Ishikawa (cell line): ENCODE measurements at regions not wholly inside any gene's neighbourhood (a gene's known extent, or its start where the extent isn't known, plus 50 kb on each side); places are given as distances from the start of the nearest gene placed in this dataset.

Experiments
- CEBPB ChIP-seq: IDR thresholded peaks from 2 replicates; pipeline ENCODE4 v1.6.1; 2012
- CREB1 ChIP-seq: IDR thresholded peaks from 2 replicates; pipeline ENCODE4 v1.6.1; 2012; ENCODE audit warnings: low read depth
- EGR1 ChIP-seq: IDR thresholded peaks from 2 replicates; pipeline ENCODE4 v1.6.1; 2012
- EP300 ChIP-seq: IDR thresholded peaks from 2 replicates; pipeline ENCODE4 v1.6.1; 2012; ENCODE audit warnings: borderline replicate concordance
- FOXM1 ChIP-seq: IDR thresholded peaks from 2 replicates; pipeline ENCODE4 v1.6.1; 2012; ENCODE audit warnings: low read depth, borderline replicate concordance
- NFIC ChIP-seq: IDR thresholded peaks from 2 replicates; pipeline ENCODE4 v1.6.1; 2012
- RAD21 ChIP-seq: IDR thresholded peaks from 2 replicates; pipeline ENCODE4 v1.6.1; 2012; ENCODE audit warnings: low read depth
- TAF1 ChIP-seq: IDR thresholded peaks from 2 replicates; pipeline ENCODE4 v1.6.1; 2012; ENCODE audit warnings: low read depth, mild to moderate bottlenecking
- TCF12 ChIP-seq: IDR thresholded peaks from 2 replicates; pipeline ENCODE4 v1.6.1; 2012; ENCODE audit warnings: low read depth
- TEAD4 ChIP-seq: IDR thresholded peaks from 2 replicates; pipeline ENCODE4 v1.6.1; 2012
- YY1 ChIP-seq: IDR thresholded peaks from 2 replicates; pipeline ENCODE4 v1.6.1; 2012; ENCODE audit warnings: low read depth
- ZBTB7A ChIP-seq: IDR thresholded peaks from 2 replicates; pipeline ENCODE4 v1.6.1; 2012; ENCODE audit warnings: low read depth
- TF ChIP-seq, protein P1 (sequence below): IDR thresholded peaks from 2 replicates; pipeline ENCODE4 v1.6.1; 2012
- TF ChIP-seq, protein P2 (sequence below): IDR thresholded peaks from 2 replicates; pipeline ENCODE4 v1.6.1; 2012; ENCODE audit warnings: low read depth, mild to moderate bottlenecking
- TF ChIP-seq, protein P3 (sequence below): IDR thresholded peaks from 2 replicates; pipeline ENCODE4 v1.6.1; 2012

DNA sequence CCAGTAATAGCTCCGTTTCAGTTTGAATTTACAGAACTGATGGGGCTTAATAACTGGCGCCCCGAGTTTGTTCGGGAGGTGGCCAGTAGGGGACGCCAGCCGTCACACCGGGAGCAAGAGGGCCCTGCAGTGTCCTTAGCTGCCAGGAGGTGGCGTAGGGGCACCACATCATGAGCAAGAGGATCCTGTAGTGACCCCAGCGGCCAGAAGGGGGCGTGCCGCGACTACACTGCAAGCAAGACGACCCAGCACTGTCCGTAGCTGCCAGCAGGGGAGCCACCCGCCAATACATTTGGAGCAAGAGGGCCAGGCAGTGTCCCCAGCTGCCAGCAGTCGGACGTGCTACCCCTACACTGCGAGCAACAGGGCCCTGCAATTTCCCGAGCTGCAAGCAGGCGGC lies 663.7 kb upstream of the B3GAT1 start:
- TF ChIP-seq CREB1 = no peak
- TF ChIP-seq ZBTB7A = no peak
- TF ChIP-seq TEAD4 = no peak
- TF ChIP-seq CEBPB = no peak
- TF ChIP-seq RAD21 = peak; percentile 38; the same call in 1 of the 2 replicates
- no peak for TF ChIP-seq FOXM1
- no peak for TF ChIP-seq TCF12

DNA sequence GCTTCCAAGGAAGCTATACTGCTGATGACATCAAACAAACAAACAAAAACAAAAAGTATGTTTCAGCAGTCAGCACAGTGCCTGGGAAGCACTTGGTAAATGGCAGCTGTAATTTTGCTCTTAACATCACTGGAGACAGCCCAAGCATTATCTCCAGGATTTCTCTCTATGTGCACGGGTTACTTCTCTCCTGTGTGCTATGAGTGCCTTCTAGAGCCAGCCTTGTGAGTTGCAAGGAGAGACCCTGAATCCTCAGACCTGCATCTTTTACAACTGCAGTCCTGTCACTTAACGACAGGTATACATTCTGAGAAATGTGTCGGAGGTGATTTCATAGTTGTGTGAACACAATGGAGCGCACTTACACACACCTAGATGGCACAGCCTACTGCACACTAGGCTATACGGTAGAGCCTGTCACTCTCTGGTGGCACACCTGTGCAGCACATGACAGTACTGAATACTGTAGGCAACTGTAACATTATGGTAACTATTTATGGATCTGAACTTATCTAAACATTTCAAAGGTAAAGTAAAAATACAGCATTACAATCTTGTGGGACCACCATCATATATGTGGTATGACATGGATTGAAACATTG lies 662.5 kb upstream of the B3GAT1 start:
- TF ChIP-seq, protein P1, sequence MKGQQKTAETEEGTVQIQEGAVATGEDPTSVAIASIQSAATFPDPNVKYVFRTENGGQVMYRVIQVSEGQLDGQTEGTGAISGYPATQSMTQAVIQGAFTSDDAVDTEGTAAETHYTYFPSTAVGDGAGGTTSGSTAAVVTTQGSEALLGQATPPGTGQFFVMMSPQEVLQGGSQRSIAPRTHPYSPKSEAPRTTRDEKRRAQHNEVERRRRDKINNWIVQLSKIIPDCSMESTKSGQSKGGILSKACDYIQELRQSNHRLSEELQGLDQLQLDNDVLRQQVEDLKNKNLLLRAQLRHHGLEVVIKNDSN = no peak
- TF ChIP-seq, protein P2, sequence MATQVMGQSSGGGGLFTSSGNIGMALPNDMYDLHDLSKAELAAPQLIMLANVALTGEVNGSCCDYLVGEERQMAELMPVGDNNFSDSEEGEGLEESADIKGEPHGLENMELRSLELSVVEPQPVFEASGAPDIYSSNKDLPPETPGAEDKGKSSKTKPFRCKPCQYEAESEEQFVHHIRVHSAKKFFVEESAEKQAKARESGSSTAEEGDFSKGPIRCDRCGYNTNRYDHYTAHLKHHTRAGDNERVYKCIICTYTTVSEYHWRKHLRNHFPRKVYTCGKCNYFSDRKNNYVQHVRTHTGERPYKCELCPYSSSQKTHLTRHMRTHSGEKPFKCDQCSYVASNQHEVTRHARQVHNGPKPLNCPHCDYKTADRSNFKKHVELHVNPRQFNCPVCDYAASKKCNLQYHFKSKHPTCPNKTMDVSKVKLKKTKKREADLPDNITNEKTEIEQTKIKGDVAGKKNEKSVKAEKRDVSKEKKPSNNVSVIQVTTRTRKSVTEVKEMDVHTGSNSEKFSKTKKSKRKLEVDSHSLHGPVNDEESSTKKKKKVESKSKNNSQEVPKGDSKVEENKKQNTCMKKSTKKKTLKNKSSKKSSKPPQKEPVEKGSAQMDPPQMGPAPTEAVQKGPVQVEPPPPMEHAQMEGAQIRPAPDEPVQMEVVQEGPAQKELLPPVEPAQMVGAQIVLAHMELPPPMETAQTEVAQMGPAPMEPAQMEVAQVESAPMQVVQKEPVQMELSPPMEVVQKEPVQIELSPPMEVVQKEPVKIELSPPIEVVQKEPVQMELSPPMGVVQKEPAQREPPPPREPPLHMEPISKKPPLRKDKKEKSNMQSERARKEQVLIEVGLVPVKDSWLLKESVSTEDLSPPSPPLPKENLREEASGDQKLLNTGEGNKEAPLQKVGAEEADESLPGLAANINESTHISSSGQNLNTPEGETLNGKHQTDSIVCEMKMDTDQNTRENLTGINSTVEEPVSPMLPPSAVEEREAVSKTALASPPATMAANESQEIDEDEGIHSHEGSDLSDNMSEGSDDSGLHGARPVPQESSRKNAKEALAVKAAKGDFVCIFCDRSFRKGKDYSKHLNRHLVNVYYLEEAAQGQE = no peak

DNA sequence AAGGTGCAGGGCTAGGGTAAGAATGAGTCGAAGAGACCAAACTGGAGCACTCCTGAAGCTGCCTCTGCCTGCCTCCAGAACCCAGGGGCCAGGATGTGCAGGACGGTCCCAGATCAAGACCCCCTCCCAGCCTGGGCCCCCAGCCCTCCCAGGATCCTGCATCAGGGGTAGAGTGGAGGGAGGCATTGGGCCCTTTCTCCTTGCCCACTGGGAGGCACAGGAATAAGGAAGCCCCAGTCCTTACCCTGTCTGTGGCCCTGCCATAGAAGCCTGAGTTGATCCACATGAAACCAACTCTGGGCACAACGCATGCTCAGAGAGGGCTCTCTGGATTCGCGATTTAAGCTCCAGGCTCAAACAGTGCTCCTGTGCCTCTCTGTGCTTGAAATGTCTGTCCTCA lies 661.8 kb upstream of the B3GAT1 start:
- TF ChIP-seq ZBTB7A (no peak), CEBPB (no peak), FOXM1 (no peak), TAF1 (no peak), YY1 (no peak), TEAD4 (no peak), EP300 (no peak), TCF12 (no peak), CREB1 (no peak), EGR1 (no peak), RAD21 (no peak), NFIC (no peak)
- TF ChIP-seq, protein P1 = no peak
- TF ChIP-seq, protein P3, sequence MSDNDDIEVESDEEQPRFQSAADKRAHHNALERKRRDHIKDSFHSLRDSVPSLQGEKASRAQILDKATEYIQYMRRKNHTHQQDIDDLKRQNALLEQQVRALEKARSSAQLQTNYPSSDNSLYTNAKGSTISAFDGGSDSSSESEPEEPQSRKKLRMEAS = no peak
- TF ChIP-seq, protein P2 = no peak

DNA sequence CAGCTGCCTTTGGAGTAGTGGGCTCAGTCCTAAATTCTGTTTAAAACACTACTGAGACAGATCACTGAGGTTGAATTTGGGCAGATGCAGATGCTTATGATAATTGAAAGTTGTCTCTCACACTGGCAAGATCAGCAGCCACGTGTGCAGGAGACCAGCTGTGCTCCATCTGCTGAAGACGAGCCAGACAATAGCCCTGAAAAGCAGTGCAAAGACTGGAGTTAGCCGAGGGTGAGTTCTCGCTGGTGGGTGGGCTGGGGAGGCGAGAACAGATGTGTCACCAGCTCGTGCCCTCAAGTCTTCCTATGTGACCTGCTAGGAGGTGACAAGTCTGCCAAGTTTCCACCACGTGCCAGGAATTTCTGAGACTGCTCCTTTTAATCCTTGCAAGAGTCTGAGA lies 661.3 kb upstream of the B3GAT1 start:
- TF ChIP-seq CREB1 = no peak

DNA sequence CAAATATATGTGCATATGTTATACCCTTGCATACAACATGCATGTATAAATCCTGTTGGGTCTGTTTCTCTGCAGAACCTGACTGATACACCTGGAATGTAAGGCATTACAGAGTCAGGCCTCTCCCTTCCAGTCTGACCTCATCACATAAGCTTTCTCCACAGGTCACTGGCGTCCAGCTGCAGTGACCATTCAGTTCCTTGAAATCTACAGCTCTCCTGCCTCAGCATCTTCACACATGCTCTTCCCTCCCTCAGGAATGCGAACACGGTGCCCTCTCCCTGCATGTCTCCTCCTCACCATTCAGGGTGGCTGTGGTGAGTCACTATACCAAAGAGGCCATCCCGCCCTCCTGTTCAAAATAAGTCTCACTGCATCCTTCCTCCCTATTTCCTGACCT lies 657.8 kb upstream of the B3GAT1 start:
- TF ChIP-seq, protein P1 = no peak
- no peak for TF ChIP-seq TEAD4

DNA sequence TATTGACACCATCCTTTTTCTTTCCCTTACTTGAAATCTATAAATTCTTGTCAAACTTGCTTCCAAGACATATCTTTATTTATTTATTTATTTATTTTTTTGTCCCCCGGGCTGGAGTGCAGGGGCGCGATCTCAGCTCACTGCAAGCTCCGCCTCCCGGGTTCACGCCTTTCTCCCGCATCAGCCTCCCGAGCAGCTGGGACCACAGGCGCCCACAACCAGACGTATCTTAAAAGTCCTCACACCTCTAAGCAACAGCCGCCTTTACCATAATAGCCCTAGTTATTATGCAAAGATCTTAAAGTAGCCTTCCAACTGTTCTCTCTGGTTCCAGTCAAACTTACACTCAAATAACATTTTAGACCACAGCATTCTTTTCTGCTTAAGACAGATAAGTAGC lies 657.0 kb upstream of the B3GAT1 start:
- TF ChIP-seq ZBTB7A = no peak
- no peak for TF ChIP-seq TCF12
- no peak for TF ChIP-seq NFIC
- no peak for TF ChIP-seq TAF1
- TF ChIP-seq EP300 = no peak

DNA sequence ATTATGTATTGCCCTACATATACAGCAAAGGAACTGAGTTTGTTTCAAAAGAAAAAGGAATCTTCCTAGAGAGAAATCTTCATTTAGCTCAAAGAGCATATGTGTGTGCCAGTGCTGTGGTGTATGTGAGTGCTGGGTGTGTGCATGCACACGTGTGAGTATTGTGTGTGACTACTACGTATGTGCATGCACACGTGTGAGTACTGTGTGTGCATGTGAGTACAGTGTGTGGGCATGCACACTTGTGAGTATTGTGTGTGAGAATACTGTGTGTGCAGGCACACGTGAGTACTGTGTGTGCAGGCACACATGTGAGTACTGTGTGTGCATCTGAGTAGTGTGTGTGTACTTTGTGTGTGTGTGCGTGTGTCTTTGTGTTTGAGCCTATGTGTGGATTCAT lies 651.0 kb upstream of the B3GAT1 start:
- TF ChIP-seq YY1 (no peak), CREB1 (no peak), RAD21 (no peak), EP300 (no peak), NFIC (no peak), FOXM1 (no peak), ZBTB7A (no peak), TCF12 (no peak), TAF1 (no peak), TEAD4 (no peak)
- TF ChIP-seq, protein P2 = no peak
- TF ChIP-seq, protein P3 = no peak
- TF ChIP-seq, protein P1 = no peak
